Loucy (cell line): ENCODE measurements at regions not wholly inside any gene's neighbourhood (a gene's known extent, or its start where the extent isn't known, plus 50 kb on each side); places are given as distances from the start of the nearest gene placed in this dataset.

Experiments
- EZH2phosphoT487 ChIP-seq: fragments of 200-600 bp; IDR thresholded peaks from 2 replicates; pipeline ENCODE4 v1.6.1; 2018; ENCODE audit warnings: antibody characterized with exemption, mild to moderate bottlenecking, moderate library complexity, borderline replicate concordance
- TF ChIP-seq, protein P1 (sequence below): fragments of 200-600 bp; sonication (generic); conservative IDR thresholded peaks from 2 replicates; pipeline ENCODE4 v1.5.1; 2014; ENCODE audit warnings: mild to moderate bottlenecking, antibody characterized with exemption, low read length

- TF ChIP-seq EZH2phosphoT487, result no peak
- TF ChIP-seq, protein P1, sequence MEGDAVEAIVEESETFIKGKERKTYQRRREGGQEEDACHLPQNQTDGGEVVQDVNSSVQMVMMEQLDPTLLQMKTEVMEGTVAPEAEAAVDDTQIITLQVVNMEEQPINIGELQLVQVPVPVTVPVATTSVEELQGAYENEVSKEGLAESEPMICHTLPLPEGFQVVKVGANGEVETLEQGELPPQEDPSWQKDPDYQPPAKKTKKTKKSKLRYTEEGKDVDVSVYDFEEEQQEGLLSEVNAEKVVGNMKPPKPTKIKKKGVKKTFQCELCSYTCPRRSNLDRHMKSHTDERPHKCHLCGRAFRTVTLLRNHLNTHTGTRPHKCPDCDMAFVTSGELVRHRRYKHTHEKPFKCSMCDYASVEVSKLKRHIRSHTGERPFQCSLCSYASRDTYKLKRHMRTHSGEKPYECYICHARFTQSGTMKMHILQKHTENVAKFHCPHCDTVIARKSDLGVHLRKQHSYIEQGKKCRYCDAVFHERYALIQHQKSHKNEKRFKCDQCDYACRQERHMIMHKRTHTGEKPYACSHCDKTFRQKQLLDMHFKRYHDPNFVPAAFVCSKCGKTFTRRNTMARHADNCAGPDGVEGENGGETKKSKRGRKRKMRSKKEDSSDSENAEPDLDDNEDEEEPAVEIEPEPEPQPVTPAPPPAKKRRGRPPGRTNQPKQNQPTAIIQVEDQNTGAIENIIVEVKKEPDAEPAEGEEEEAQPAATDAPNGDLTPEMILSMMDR, result no peak
Measured at GRCh38 chr12:74890237-74890599, 319.4 kb downstream of the KCNC2 start.
